Fibroblast of skin of right quadriceps (primary cell): ENCODE measurements at regions not wholly inside any gene's neighbourhood (a gene's known extent, or its start where the extent isn't known, plus 50 kb on each side); places are given as distances from the start of the nearest gene placed in this dataset.
"Not testable (repeated sequence)": the region's sequence is repeated elsewhere in the genome, so short reads cannot be mapped to it uniquely, and the experiment has no call there.

Source experiments
- DNase-seq: peaks from one replicate; pipeline ENCODE4 v3.0.0-alpha.2; 2013

- peak; percentile 77 for DNase-seq
Observed at GRCh38 chr1:78715181-78715661, 65.6 kb downstream of the IFI44 start.

DNA sequence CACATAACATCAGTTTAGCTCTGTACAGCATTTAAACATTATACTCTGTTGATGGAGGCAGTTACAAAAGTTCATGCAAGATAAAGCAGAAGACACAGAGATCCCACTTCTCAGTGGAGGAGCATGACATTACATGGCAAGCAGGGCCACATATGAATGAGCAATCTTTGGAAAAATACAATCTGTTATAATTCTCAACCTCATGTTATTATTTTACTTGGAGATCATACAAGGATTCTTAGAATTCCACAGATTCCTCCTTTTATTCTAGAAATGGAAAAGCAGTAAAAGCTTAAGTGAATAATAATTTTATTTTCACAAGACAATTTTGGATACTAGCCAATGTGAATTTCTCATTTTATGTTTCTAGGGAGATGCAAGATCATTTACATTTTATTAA, 66.6 kb downstream of the IFI44 start:
- DNase-seq = peak; percentile 82

GRCh38 chr1:78718566-78718965, 68.9 kb downstream of the IFI44 start:
- DNase-seq = peak; percentile 49

GRCh38 chr1:78721136-78721535, 71.5 kb downstream of the IFI44 start:
- DNase-seq = no peak

GRCh38 chr1:78722105-78722504, 72.5 kb downstream of the IFI44 start:
- no peak for DNase-seq

DNA sequence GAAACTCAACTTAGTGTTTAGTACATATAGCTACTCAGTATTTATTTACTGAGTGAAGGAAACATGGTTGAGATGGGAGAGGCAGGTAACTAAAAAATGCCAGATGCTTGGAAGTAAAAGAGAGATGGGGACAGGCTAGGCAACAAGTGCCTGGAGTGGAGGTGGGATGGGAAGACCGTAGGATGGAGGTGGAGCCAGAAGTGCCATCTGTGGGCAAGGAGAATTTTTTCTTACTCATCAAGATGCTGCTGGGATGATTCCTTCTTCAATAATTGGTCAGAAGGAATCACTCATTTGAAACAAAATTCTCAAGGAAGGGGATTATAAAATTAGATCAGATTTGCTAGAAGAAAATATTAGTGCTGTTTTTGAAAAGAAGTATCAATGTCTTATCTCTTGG, 72.9 kb downstream of the IFI44 start:
- peak; percentile 74 for DNase-seq

DNA sequence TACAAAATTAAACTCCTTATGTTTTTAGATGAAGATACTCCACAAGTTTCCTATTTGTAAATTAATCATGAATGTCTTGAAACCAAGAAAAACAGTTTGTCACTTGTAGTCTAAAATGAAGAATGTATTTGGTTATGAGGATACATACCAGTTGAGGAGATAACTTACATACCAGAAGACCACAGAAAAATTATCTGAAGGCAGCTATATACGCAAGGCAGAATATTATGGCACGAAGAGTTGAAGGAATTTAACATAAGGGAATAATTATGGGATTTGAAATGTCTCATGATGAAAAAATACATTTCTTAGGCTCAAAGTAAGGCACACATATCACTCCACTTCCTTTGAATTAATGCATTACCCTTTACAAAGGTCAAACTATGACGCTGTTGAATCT, 73.3 kb downstream of the IFI44 start:
- DNase-seq = peak; percentile 94

DNA sequence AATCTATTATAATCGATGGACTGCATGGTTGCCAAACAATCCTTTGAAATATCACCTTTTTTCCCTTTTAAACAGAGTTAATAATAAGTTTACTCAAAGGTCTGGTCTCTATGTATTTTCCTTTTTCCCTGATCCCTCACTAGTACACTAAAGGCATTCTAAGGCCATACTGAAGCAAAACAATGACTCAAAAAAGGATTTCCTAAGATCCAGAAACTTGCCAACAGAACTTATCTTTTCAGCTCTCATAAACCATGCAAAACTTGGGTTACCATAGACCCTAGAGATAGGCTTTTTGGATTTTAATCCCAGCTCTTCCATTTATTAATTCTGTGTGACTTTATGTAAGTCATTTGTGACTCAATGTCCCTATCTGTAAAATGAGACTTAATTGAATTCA, 77.1 kb downstream of the IFI44 start:
- no peak for DNase-seq

- no peak for DNase-seq
Observed at GRCh38 chr1:78728359-78728758, 78.7 kb downstream of the IFI44 start.

DNA sequence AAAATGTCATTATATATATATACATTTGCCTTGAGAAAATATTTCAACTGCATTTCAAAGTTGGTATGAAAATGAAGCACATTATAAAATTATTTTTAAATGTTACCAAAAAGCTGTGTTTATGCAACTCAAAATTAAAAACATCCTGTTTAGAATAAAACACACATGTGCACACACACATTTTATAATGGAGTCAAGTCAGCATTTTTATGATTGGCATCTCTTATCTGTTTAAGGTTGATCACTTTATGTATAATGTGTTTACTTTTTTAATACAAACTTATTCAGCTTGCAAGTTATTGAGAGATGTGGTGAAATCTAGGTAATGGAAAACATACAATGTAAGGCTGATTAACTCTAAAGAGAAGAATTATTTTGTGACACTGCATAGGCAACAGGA, 80.4 kb downstream of the IFI44 start:
- no peak for DNase-seq

DNA sequence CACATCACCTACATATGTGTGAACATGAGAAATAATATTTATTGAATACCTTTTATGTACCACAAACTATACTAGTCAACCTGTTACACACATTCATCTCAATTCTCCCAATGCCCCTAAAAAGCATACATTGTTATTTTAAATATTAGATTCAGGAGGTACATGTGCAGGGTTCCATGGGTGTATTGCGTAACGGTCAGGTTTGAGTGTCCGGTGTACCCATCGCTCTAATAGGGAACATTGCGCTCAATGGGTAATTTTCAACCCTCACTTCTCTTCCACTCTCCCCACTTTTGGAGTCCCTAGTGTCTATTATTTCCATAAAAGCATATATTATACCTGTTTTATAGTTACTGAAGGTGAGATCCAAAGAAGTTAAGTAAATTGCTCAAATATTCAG, 82.0 kb downstream of the IFI44 start:
- DNase-seq = no peak

DNA sequence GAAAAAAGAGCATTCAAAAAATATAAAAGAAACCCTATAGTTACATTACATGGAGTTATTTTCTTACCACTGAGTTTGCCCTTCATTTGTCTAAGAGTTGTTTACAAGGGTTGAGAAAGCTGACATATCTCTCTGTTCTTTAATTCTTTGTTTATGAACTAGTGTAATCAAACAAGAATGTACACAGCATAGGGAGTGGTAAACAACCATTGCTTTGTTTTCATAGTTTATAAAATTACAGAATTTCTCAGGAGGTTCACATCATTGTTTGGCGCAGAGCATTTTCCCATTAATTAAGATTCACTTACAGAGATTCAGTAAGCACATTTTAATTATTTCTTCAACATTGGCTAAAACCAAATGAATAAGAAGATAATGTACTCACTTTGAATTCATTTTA, 87.6 kb downstream of the IFI44 start:
- DNase-seq = no peak

- peak; percentile 57 for DNase-seq
Observed at GRCh38 chr1:78743626-78744025, 94.0 kb downstream of the IFI44 start.

- DNase-seq = no peak
Observed at GRCh38 chr1:78745111-78745510, 95.5 kb downstream of the IFI44 start.

DNA sequence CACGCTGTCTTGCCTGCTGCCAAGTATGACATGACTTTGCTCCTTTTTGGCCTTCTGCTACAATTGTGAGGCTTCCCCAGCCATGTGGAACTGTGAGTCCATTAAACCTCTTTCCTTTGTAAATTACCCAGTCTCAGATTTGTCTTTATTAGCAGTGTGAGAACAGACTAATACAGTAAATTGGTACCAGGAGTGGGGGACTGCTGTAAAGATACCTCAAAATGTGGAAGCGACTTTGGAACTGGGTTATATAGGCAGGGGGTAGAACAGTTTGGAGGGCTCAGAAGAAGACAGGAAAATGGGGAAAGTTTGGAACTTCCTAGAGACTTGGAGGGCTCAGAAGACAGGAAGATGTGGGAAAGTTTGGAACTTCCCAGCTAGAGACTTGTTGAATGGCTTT, 104.0 kb downstream of the IFI44 start:
- DNase-seq = not testable (repeated sequence)

- DNase-seq = no peak
Observed at GRCh38 chr1:78755986-78756385, 106.4 kb downstream of the IFI44 start.

DNA sequence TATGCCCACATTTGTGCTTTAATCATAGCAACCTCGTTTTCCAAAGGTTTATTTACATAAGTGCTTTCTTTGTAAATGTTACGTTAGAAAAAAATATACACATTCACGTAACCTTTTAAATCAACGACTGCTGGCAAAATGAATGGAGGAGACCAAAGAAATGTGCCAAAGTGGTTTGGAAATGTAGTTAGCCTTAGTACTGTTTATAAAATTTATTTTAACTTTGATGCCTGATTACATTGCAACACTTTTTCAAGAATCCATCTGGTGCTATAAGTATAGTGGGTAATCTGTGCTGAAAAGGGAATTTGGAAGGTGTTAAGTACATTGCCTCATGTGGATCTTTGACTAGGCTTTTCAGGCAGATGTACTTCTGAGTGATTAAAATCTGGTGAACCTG, 108.9 kb downstream of the IFI44 start:
- no peak for DNase-seq

DNA sequence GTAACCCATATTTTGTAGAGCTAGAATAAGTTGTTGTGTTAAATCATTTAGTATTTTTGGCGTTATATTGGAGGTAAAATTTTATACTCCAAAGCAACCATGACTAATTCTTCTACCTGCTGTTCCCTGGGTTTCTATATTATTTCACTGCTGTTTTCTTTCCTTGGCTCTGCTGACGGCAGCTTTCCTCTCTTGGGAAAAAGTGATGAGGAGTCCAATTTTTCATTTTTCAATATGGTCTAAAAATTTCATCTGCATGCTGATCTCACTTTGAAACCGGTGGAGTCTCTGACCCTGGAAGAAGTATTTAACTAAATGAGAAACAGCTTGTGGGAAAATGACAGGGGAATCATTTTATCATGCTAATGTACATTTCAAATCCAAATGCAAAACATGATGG, 110.2 kb downstream of the IFI44 start:
- no peak for DNase-seq

- peak; percentile 53 for DNase-seq
Observed at GRCh38 chr1:78760858-78761257, 111.2 kb downstream of the IFI44 start.

DNA sequence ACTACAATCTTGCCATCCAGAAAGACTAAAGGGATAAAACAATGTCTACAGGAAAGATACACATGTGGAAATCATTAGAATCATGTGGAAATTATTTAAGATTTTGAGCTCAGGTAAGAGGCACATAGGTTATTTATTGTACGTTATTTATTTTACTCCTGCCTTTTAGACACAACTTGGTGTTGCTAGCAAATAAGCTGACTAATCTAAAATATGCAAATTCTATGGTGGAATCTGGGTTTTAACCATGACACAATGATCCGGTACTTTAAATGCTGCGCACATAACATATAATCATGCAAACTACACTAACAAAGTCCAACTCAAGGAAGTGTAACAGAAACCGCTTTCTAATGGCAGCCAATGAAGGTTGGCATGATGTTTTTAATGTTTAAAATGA, 112.5 kb downstream of the IFI44 start:
- DNase-seq = no peak

DNA sequence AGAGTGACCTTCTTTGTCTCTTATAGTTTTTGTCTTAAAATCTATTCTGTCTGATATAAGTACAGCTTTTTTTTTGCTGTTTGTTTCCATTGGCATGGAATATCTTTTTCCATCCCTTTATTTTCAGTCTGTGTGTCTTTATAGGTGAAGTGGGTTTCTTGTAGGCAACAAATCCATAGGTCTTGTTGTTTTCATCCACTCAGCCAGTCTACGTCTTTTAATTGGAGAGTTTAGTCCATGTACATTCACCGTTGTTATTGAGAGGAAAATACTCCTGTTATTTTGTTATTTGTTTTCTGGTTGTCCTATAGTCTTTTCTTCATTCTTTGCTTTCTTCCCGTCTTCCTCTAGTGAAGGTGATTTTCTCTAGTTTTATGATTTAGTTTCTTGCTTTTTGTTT, 115.9 kb downstream of the IFI44 start:
- DNase-seq = no peak

GRCh38 chr1:78779831-78780230, 130.2 kb downstream of the IFI44 start:
- DNase-seq = peak; percentile 47

- DNase-seq = peak; percentile 18
Observed at GRCh38 chr1:78787544-78787943, 137.9 kb downstream of the IFI44 start.

DNA sequence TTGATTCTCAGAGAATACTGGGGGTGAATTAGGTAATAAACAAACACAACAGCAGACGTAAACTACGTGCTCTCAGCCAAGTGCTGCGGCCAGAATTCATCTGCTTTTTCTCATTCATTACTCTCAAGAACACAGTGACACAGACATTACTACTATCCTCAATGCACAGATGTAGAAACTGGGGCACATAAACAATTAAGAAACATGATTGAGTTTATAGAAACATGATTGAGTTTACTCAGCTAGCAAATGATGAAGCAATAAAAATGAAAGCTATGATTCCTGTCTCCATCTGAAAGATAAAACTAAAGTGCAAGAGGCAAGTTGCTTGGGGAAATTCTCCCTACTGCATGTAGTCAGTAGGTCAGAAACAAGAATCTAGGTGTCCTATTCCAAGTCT, 140.5 kb downstream of the IFI44 start:
- no peak for DNase-seq

GRCh38 chr1:78792756-78793155, 143.1 kb downstream of the IFI44 start:
- DNase-seq = peak; percentile 52
